ENCODE measurements at regions not wholly inside any gene's neighbourhood (a gene's known extent, or its start where the extent isn't known, plus 50 kb on each side); places are given as distances from the start of the nearest gene placed in this dataset.

GRCh38 chr6:153781306-153781705, 257.7 kb upstream of the OPRM1 start:
- TF ChIP-seq POLR2AphosphoS5 (IDR thresholded peaks at IDR 0.05; ENCODE audit: borderline replicate concordance, low read depth, low read length) (no peak), FOXP2 (optimal IDR thresholded peaks at IDR 0.05; ENCODE audit: control extremely low read depth, extremely low read length, insufficient read depth) (no peak), EZH2 (IDR thresholded peaks at IDR 0.05) (no peak)

Measured in SK-N-MC (cell line).